Liver (tissue), 8 donors: ENCODE measurements at regions not wholly inside any gene's neighbourhood (a gene's known extent, or its start where the extent isn't known, plus 50 kb on each side); places are given as distances from the start of the nearest gene placed in this dataset.

Experiments used
- DNase-seq: peaks from one replicate; pipeline ENCODE4 v3.0.0-alpha.2; 2017; ENCODE audit warnings: low spot score
- H3K27ac ChIP-seq, 2 donors: one replicate each; pipeline ENCODE4 v1.7.0; 2013; ENCODE audit warnings: inconsistent platforms in 2 of 2, low read length in 2 of 2, control low read depth in 1 of 2, low read depth in 1 of 2, mild to moderate bottlenecking in 1 of 2
- H3K27me3 ChIP-seq, 4 donors: one replicate each; pipeline versions ENCODE4 v1.6.1 to v1.7.0; 2013; ENCODE audit warnings: low read length in 3 of 4, inconsistent platforms in 1 of 4, mild to moderate bottlenecking in 1 of 4, moderate library complexity in 1 of 4; ENCODE audit not compliant: control insufficient read depth in 4 of 4, insufficient read depth in 4 of 4
- H3K36me3 ChIP-seq, 4 donors: one replicate each; pipeline versions ENCODE4 v1.6.1 to v1.7.0; 2013; ENCODE audit warnings: low read length in 3 of 4, mild to moderate bottlenecking in 3 of 4, low read depth in 1 of 4, moderate library complexity in 1 of 4; ENCODE audit not compliant: control insufficient read depth in 4 of 4, insufficient read depth in 3 of 4
- H3K4me1 ChIP-seq, 4 donors: one replicate each; pipeline versions ENCODE4 v1.6.1 to v1.7.0; 2013; ENCODE audit warnings: low read length in 3 of 4, mild to moderate bottlenecking in 3 of 4, moderate library complexity in 1 of 4; ENCODE audit not compliant: control insufficient read depth in 4 of 4, insufficient read depth in 4 of 4
- H3K4me3 ChIP-seq, 3 donors: one replicate each; pipeline versions ENCODE4 v1.6.1 to v1.7.0; 2013; ENCODE audit warnings: low read length in 3 of 3, control low read depth in 1 of 3, low read depth in 1 of 3, mild to moderate bottlenecking in 1 of 3
- H3K9ac ChIP-seq, 2 donors: one replicate each; pipeline ENCODE4 v1.7.0; 2013; ENCODE audit warnings: low read length in 2 of 2, mild to moderate bottlenecking in 2 of 2, moderate library complexity in 2 of 2, control low read depth in 1 of 2, low read depth in 1 of 2
- H3K9me3 ChIP-seq, 4 donors: one replicate each; pipeline versions ENCODE4 v1.6.1 to v1.7.0; 2013; ENCODE audit warnings: low read length in 3 of 4; ENCODE audit not compliant: control insufficient read depth in 4 of 4
- ATF3 ChIP-seq: IDR thresholded peaks from 2 replicates; pipeline ENCODE4 v1.6.1; 2016; ENCODE audit warnings: antibody characterized with exemption
- CTCF ChIP-seq: fragments of 150-350 bp; IDR thresholded peaks from 2 replicates; pipeline ENCODE4 v1.5.1; 2017; ENCODE audit warnings: improper control_type of control experiment, low read depth, low read length; ENCODE audit not compliant: missing input control
- EGR1 ChIP-seq, 2 donors: IDR thresholded peaks; 2 replicates each; pipeline ENCODE4 v1.6.1; 2016 to 2018; ENCODE audit warnings: antibody characterized with exemption in 2 of 2, low read depth in 2 of 2
- FOXA2 ChIP-seq: IDR thresholded peaks from 2 replicates; pipeline ENCODE4 v1.6.1; 2016; ENCODE audit warnings: antibody characterized with exemption
- HNF4A ChIP-seq, 2 donors: conservative IDR thresholded peaks; 2 replicates each; pipeline ENCODE4 v1.6.1; 2016; ENCODE audit warnings: antibody characterized with exemption in 2 of 2, mild to moderate bottlenecking in 2 of 2
- JUND ChIP-seq, 2 donors: IDR thresholded peaks; 2 replicates each; pipeline ENCODE4 v1.6.1; 2016; ENCODE audit warnings: antibody characterized with exemption in 2 of 2
- MAX ChIP-seq: IDR thresholded peaks from 2 replicates; pipeline ENCODE4 v1.6.1; 2016; ENCODE audit warnings: antibody characterized with exemption
- NR2F2 ChIP-seq: IDR thresholded peaks from 2 replicates; pipeline ENCODE4 v1.6.1; 2016; ENCODE audit warnings: antibody characterized with exemption
- RAD21 ChIP-seq, 2 donors: IDR thresholded peaks; 2 replicates each; pipeline ENCODE4 v1.6.1; 2016; ENCODE audit warnings: antibody characterized with exemption in 2 of 2, mild to moderate bottlenecking in 2 of 2
- REST ChIP-seq: IDR thresholded peaks from 2 replicates; pipeline ENCODE4 v1.6.1; 2016; ENCODE audit warnings: antibody characterized with exemption, mild to moderate bottlenecking
- SP1 ChIP-seq: IDR thresholded peaks from 2 replicates; pipeline ENCODE4 v1.6.1; 2018; ENCODE audit warnings: antibody characterized with exemption, mild to moderate bottlenecking
- TAF1 ChIP-seq: conservative IDR thresholded peaks from 2 replicates; pipeline ENCODE4 v1.6.1; 2016; ENCODE audit warnings: antibody characterized with exemption, mild to moderate bottlenecking
- YY1 ChIP-seq: IDR thresholded peaks from 2 replicates; pipeline ENCODE4 v1.6.1; 2016; ENCODE audit warnings: antibody characterized with exemption, mild to moderate bottlenecking
- WGBS: extraction: QIAGEN DNeasy Blood & Tissue Kit; methylation state at CpG from one replicate; pipeline ENCODE4 v1.1.7; 2013; 5-methylcytosine and 5-hydroxymethylcytosine counted together
- donor health status: healthy.
- donor health status: healthy.
- donor health status: healthy.
- donor health status: healthy.
- donor health status: healthy.

- TF ChIP-seq YY1 = no peak
- no peak overlapping the region for H3K4me3 ChIP-seq
- H3K27ac ChIP-seq = no peak overlapping the region
- WGBS = 83% methylated on average over 4 of the region's 4 CpGs
- DNase-seq = no peak
- H3K27me3 ChIP-seq = no peaks in the 10 kb centered on the region
- no peaks in the 10 kb centered on the region for H3K36me3 ChIP-seq
- no peak overlapping the region for H3K9ac ChIP-seq
- no peaks in the 10 kb centered on the region for H3K4me1 ChIP-seq
- H3K9me3 ChIP-seq = peaks cover 2 to 11% (median 6%) of the 10 kb centered on the region in 4 donors
These were observed 77.3 kb upstream of the MKLN1 start for GRCh38 chr7:131250331-131250730.

- H3K36me3 ChIP-seq = no peaks in the 10 kb centered on the region
- H3K4me3 ChIP-seq = no peak overlapping the region
- no peak for DNase-seq
- H3K4me1 ChIP-seq = no peaks in the 10 kb centered on the region
- 93% methylated on average over 2 of the region's 2 CpGs for whole genome bisulfite sequencing
- TF ChIP-seq MAX = no peak
- no peak overlapping the region for H3K27ac ChIP-seq
- H3K9me3 ChIP-seq = peaks cover 2 to 11% (median 6%) of the 10 kb centered on the region in 4 donors
- H3K27me3 ChIP-seq = no peaks in the 10 kb centered on the region
- H3K9ac ChIP-seq = no peak overlapping the region
These were observed 76.3 kb upstream of the MKLN1 start for GRCh38 chr7:131251371-131251770.

- Histone ChIP-seq H3K27ac (no peak overlapping the region), H3K4me1 (no peaks in the 10 kb centered on the region), H3K36me3 (no peaks in the 10 kb centered on the region), H3K4me3 (no peak overlapping the region), H3K9me3 (peaks cover 2 to 11% (median 6%) of the 10 kb centered on the region in 4 donors), H3K9ac (no peak overlapping the region), H3K27me3 (no peaks in the 10 kb centered on the region)
- no peak for DNase-seq
- TF ChIP-seq SP1 (no peak), TAF1 (no peak), HNF4A (conservative IDR thresholded peaks at IDR 0.05) (no peak), RAD21 (IDR thresholded peaks at IDR 0.05) (no peak)
- WGBS = 89% methylated on average over 1 of the region's 1 CpG
These were observed 74.7 kb upstream of the MKLN1 start for GRCh38 chr7:131252976-131253375.

- H3K4me1 ChIP-seq = no peaks in the 10 kb centered on the region
- DNase-seq = no peak
- TF ChIP-seq ATF3 (no peak), RAD21 (IDR thresholded peaks at IDR 0.05) (no peak), REST (no peak), NR2F2 (no peak), HNF4A (conservative IDR thresholded peaks at IDR 0.05) (no peak), CTCF (no peak), JUND (IDR thresholded peaks at IDR 0.05) (no peak), FOXA2 (no peak), EGR1 (IDR thresholded peaks at IDR 0.05; ENCODE audit: low read depth in 2 of 2) (no peak), SP1 (no peak), YY1 (no peak), MAX (no peak)
- no peak overlapping the region for H3K4me3 ChIP-seq
- H3K9ac ChIP-seq = no peak overlapping the region
- H3K27ac ChIP-seq = no peak overlapping the region
- H3K36me3 ChIP-seq = no peaks in the 10 kb centered on the region
- H3K27me3 ChIP-seq = no peaks in the 10 kb centered on the region
- H3K9me3 ChIP-seq = peaks cover 2 to 11% (median 6%) of the 10 kb centered on the region in 4 donors
- 73% methylated on average over 2 of the region's 2 CpGs for WGBS
These were observed 73.5 kb upstream of the MKLN1 start for GRCh38 chr7:131254211-131254610.
